BLaER1 treated with 17β-estradiol and CSF1 and Interleukin-3, amounts not matched to agents 10 nM and 100 nM (cell line): ENCODE measurements at regions not wholly inside any gene's neighbourhood (a gene's known extent, or its start where the extent isn't known, plus 50 kb on each side); places are given as distances from the start of the nearest gene placed in this dataset.
A peak's percentile ranks its signal among the peaks of the same experiment; 100 is the strongest.

Experiments used
- H3K27ac ChIP-seq, 11 experiments: shearing (Covaris generic); formaldehyde crosslinking; 2 replicates each; pipeline ENCODE4 v1.8.1; 2022
- H3K27me3 ChIP-seq, 11 experiments: shearing (Covaris generic); formaldehyde crosslinking; 2 replicates each; pipeline ENCODE4 v1.8.1; 2022
- H3K36me3 ChIP-seq, 11 experiments: shearing (Covaris generic); formaldehyde crosslinking; 2 replicates each; pipeline ENCODE4 v1.8.1; 2022
- H3K4me1 ChIP-seq, 10 experiments: shearing (Covaris generic); formaldehyde crosslinking; 2 replicates each; pipeline ENCODE4 v1.8.1; 2022
- H3K4me2 ChIP-seq, 11 experiments: shearing (Covaris generic); formaldehyde crosslinking; 2 replicates each; pipeline ENCODE4 v1.8.1; 2022
- H3K4me3 ChIP-seq, 10 experiments: shearing (Covaris generic); formaldehyde crosslinking; 2 replicates each; pipeline ENCODE4 v1.8.1; 2022
- H3K9ac ChIP-seq, 11 experiments: shearing (Covaris generic); formaldehyde crosslinking; 2 replicates each; pipeline ENCODE4 v1.8.1; 2022
- H3K9me3 ChIP-seq, 11 experiments: shearing (Covaris generic); formaldehyde crosslinking; replicated peaks in 1 of 11; 2 replicates each; pipeline ENCODE4 v1.8.1; 2022
- H4K20me1 ChIP-seq, 11 experiments: shearing (Covaris generic); formaldehyde crosslinking; 2 replicates each; pipeline ENCODE4 v1.8.1; 2022
- Cebpa-rat ChIP-seq, 11 experiments: shearing (Covaris generic); IDR thresholded peaks; 2 replicates each; pipeline ENCODE4 v1.8.1; 2022

GRCh38 chr1:170881268-170882265 is 53.8 kb upstream of the MROH9 start:
- Histone ChIP-seq H3K9me3 (no peaks in the 10 kb centered on the region), H4K20me1 (no peaks in the 10 kb centered on the region), H3K9ac (no peak overlapping the region), H3K36me3 (no peaks in the 10 kb centered on the region), H3K27me3 (no peaks in the 10 kb centered on the region), H3K4me2 (peak overlapping the region in 1 of 11 experiments; percentile 19; a peak in 1 of 22 replicates), H3K4me1 (peaks cover 0 to 6% (median 0%) of the 10 kb centered on the region in 10 experiments; a peak in 1 of 20 replicates), H3K4me3 (no peak overlapping the region), H3K27ac (no peak overlapping the region)
- no peak for TF ChIP-seq Cebpa-rat (IDR thresholded peaks at IDR 0.05)
